Panc1 (cell line): ENCODE measurements at regions not wholly inside any gene's neighbourhood (a gene's known extent, or its start where the extent isn't known, plus 50 kb on each side); places are given as distances from the start of the nearest gene placed in this dataset.

Experiments
- ATAC-seq: fragments of 200-7000 bp; cut with Tn5 transposase; 2 replicates; pipeline ENCODE4 v1.9.1; 2020; ENCODE audit warnings: mild to moderate bottlenecking, moderate library complexity
- BruUV-seq: library from RNA; stranded (reverse); fragments of 400-500 nt; replicated peaks from 2 replicates; lab custom pipeline; 2021; lab: Mats Ljungman, UMichigan
- CTCF ChIA-PET: fragments of 300-600 bp; sonication (Branson Sonifier 250); formaldehyde crosslinking; loops from one replicate; lab custom pipeline; 2022; ENCODE audit warnings: antibody characterized with exemption; lab: Charles Lee
- POLR2A ChIA-PET: fragments of 300-600 bp; sonication (Branson Sonifier 250); formaldehyde crosslinking; loops from one replicate; lab custom pipeline; 2022; ENCODE audit warnings: antibody characterized with exemption; lab: Charles Lee
- DNase-seq: peaks from one replicate; pipeline ENCODE4 v3.0.0-alpha.2; 2010; ENCODE audit warnings: low read depth, low spot score
- H3K27ac ChIP-seq: 2 replicates; pipeline ENCODE4 v1.5.1; 2011; ENCODE audit warnings: mild to moderate bottlenecking, low read length, inconsistent platforms
- H3K27me3 ChIP-seq: fragments of 200-500 bp; sonication (Bioruptor generic); 2 replicates; pipeline ENCODE4 v1.6.0; 2014; ENCODE audit warnings: low read length, inconsistent platforms; ENCODE audit not compliant: control insufficient read depth, insufficient read depth
- H3K36me3 ChIP-seq: fragments of 200-500 bp; sonication (Bioruptor generic); 2 replicates; pipeline ENCODE4 v1.5.1; 2014; ENCODE audit warnings: inconsistent platforms, mild to moderate bottlenecking, low read length, moderate library complexity; ENCODE audit not compliant: control insufficient read depth, insufficient read depth
- H3K4me1 ChIP-seq: 2 replicates; pipeline ENCODE4 v1.5.1; 2011; ENCODE audit warnings: inconsistent platforms, mild to moderate bottlenecking, low read length, moderate library complexity; ENCODE audit not compliant: control insufficient read depth, insufficient read depth
- H3K4me3 ChIP-seq, 2 experiments: 2 replicates each; pipeline ENCODE4 v1.5.1; 2011 to 2012; ENCODE audit warnings: low read depth in 2 of 2, low read length in 2 of 2, mild to moderate bottlenecking in 2 of 2, inconsistent platforms in 1 of 2, moderate library complexity in 1 of 2
- H3K9me3 ChIP-seq: fragments of 200-500 bp; sonication (Bioruptor generic); 2 replicates; pipeline ENCODE4 v1.5.1; 2014; ENCODE audit warnings: low read depth, mild to moderate bottlenecking, inconsistent platforms, low read length, moderate library complexity; ENCODE audit not compliant: control insufficient read depth, insufficient read depth
- CTCF ChIP-seq: fragments of 450-650 bp; IDR thresholded peaks from 2 replicates; pipeline ENCODE4 v1.5.1; 2017; ENCODE audit warnings: mild to moderate bottlenecking
- POLR2AphosphoS5 ChIP-seq: IDR thresholded peaks from 2 replicates; pipeline ENCODE4 v1.6.1; 2012; ENCODE audit warnings: mild to moderate bottlenecking, low read depth, low read length, moderate library complexity
- REST ChIP-seq, 2 experiments: IDR thresholded peaks; 2 replicates each; pipeline ENCODE4 v1.6.1; 2011 to 2012; ENCODE audit warnings: low read depth in 2 of 2, control low read depth in 1 of 2, low read length in 1 of 2, mild to moderate bottlenecking in 1 of 2, moderate library complexity in 1 of 2; ENCODE audit not compliant: insufficient read depth in 1 of 2
- SIN3A ChIP-seq: IDR thresholded peaks from 2 replicates; pipeline ENCODE4 v1.6.1; 2012; ENCODE audit warnings: low read depth, mild to moderate bottlenecking, low read length, moderate library complexity, borderline replicate concordance; ENCODE audit not compliant: insufficient read depth
- TCF7L2 ChIP-seq: IDR thresholded peaks from 2 replicates; pipeline ENCODE4 v1.6.1; 2011; ENCODE audit warnings: mild to moderate bottlenecking, low read depth, low read length, inconsistent platforms
- in situ Hi-C: cut with HindIII; loops from 2 replicates; pipeline ENCODE4 v1.10.0; 2016; ENCODE audit warnings: low sequenced_read_pairs, low pct_unique_long_range_greater_than_20kb
- intact Hi-C: fragments of 100-400 bp; cut with micrococcal nuclease; formaldehyde crosslinking; loops from one replicate; pipeline ENCODE4 v1.10.0; 2022; ENCODE audit not compliant: unreplicated experiment

GRCh38 chr3:78398401-78398800, 1358.5 kb downstream of the ROBO2 start:
- in situ Hi-C loops, result no loop called here
- DNase-seq, result no peak
- no TSS peak for BruUV-seq
- H3K9me3 ChIP-seq, result no peaks in the 10 kb centered on the region
- ChIA-PET POLR2A (no interaction called here), CTCF (no interaction called here)
- H3K4me3 ChIP-seq, result no peak overlapping the region
- no peak overlapping the region for H3K27ac ChIP-seq
- no peaks in the 10 kb centered on the region for H3K4me1 ChIP-seq
- no peak for ATAC-seq
- intact Hi-C loops, result no loop called here
- no peak for TF ChIP-seq CTCF
- no peak for TF ChIP-seq TCF7L2
- TF ChIP-seq POLR2AphosphoS5, result no peak
- no peak for TF ChIP-seq REST (IDR thresholded peaks at IDR 0.05; ENCODE audit: insufficient read depth in 1 of 2, low read depth in 2 of 2, low read length in 1 of 2)
- no peak for TF ChIP-seq SIN3A
- H3K27me3 ChIP-seq, result no peaks in the 10 kb centered on the region
- H3K36me3 ChIP-seq, result no peaks in the 10 kb centered on the region

- in situ Hi-C loops, result no loop called here
Observed at GRCh38 chr3:78402720-78403119, 1362.8 kb downstream of the ROBO2 start.

More at GRCh38 chr3:78402720-78403119, 1362.8 kb downstream of the ROBO2 start:
- Histone ChIP-seq H3K4me3 (no peak overlapping the region), H3K36me3 (no peaks in the 10 kb centered on the region), H3K9me3 (no peaks in the 10 kb centered on the region), H3K27me3 (no peaks in the 10 kb centered on the region), H3K27ac (no peak overlapping the region), H3K4me1 (no peaks in the 10 kb centered on the region)
- POLR2A ChIA-PET, result no interaction called here
- intact Hi-C loops, result no loop called here
- CTCF ChIA-PET, result no interaction called here
- ATAC-seq (no peak), DNase-seq (no peak)
- no TSS peak for BruUV-seq
- no peak for TF ChIP-seq CTCF
- no peak for TF ChIP-seq TCF7L2
- TF ChIP-seq REST (IDR thresholded peaks at IDR 0.05; ENCODE audit: insufficient read depth in 1 of 2, low read depth in 2 of 2, low read length in 1 of 2), result no peak
- no peak for TF ChIP-seq POLR2AphosphoS5
- TF ChIP-seq SIN3A, result no peak
